IMR-90 (cell line): ENCODE measurements at regions not wholly inside any gene's neighbourhood (a gene's known extent, or its start where the extent isn't known, plus 50 kb on each side); places are given as distances from the start of the nearest gene placed in this dataset.

Experiments
- ATAC-seq: fragments of 200-7000 bp; cut with Tn5 transposase; 2 replicates; pipeline ENCODE4 v1.9.1; 2020; ENCODE audit warnings: low read depth, mild to moderate bottlenecking, moderate library complexity
- BruUV-seq: library from RNA; stranded (reverse); fragments of 400-500 nt; replicated peaks from 2 replicates; lab custom pipeline; 2021; lab: Mats Ljungman, UMichigan
- CTCF ChIA-PET: fragments of 300-600 bp; formaldehyde crosslinking; extraction: SDS; loops from one replicate; lab custom pipeline; 2021; ENCODE audit warnings: antibody characterized with exemption; lab: Yijun Ruan, JAX
- POLR2A ChIA-PET: fragments of 300-600 bp; sonication (Branson Sonifier 250); formaldehyde crosslinking; loops from one replicate; lab custom pipeline; 2022; ENCODE audit warnings: antibody characterized with exemption; ENCODE audit not compliant: unreplicated experiment; lab: Charles Lee
- DNase-seq: peaks from one replicate; pipeline ENCODE4 v3.0.0; 2013
- H2AFZ ChIP-seq: replicated peaks from 2 replicates; pipeline ENCODE3; 2013; ENCODE audit warnings: low read length, mild to moderate bottlenecking; ENCODE audit not compliant: poor library complexity
- H2AK5ac ChIP-seq: 2 replicates; pipeline ENCODE4 v1.6.1; 2013; ENCODE audit warnings: low read depth, low read length, inconsistent platforms
- H2AK9ac ChIP-seq: replicated peaks from 2 replicates; pipeline ENCODE3; 2013; ENCODE audit warnings: mild to moderate bottlenecking, low read depth, low read length, moderate library complexity; ENCODE audit not compliant: poor library complexity
- H2BK120ac ChIP-seq: 2 replicates; pipeline ENCODE4 v1.6.1; 2013; ENCODE audit warnings: low read depth, low read length, inconsistent platforms
- H2BK15ac ChIP-seq: 3 replicates; pipeline ENCODE4 v1.6.1; 2013; ENCODE audit warnings: low read depth, low read length, inconsistent platforms
- H2BK20ac ChIP-seq: 2 replicates; pipeline ENCODE4 v1.6.1; 2013; ENCODE audit warnings: low read depth, mild to moderate bottlenecking, inconsistent platforms, low read length, moderate library complexity
- H2BK5ac ChIP-seq: 2 replicates; pipeline ENCODE4 v1.6.1; 2013; ENCODE audit warnings: mild to moderate bottlenecking, low read depth, low read length, inconsistent platforms; ENCODE audit not compliant: poor library complexity, severe bottlenecking
- H3K14ac ChIP-seq: replicated peaks from 2 replicates; pipeline ENCODE4 v1.6.1; 2013; ENCODE audit warnings: low read depth, low read length, inconsistent platforms
- H3K18ac ChIP-seq: 2 replicates; pipeline ENCODE4 v1.6.1; 2013; ENCODE audit warnings: low read depth, low read length, control low read depth
- H3K23ac ChIP-seq: 2 replicates; pipeline ENCODE4 v1.6.1; 2013; ENCODE audit warnings: low read depth, low read length, inconsistent platforms
- H3K27ac ChIP-seq: 2 replicates; pipeline ENCODE4 v1.5.1; 2013; ENCODE audit warnings: mild to moderate bottlenecking, control low read depth, low read length; ENCODE audit not compliant: insufficient read depth
- H3K27me3 ChIP-seq: 2 replicates; pipeline ENCODE4 v1.6.1; 2013; ENCODE audit warnings: low read length; ENCODE audit not compliant: control insufficient read depth, insufficient read depth
- H3K36me3 ChIP-seq: 2 replicates; pipeline ENCODE4 v1.6.1; 2013; ENCODE audit warnings: low read length, mixed read lengths; ENCODE audit not compliant: control insufficient read depth, insufficient read depth
- H3K4ac ChIP-seq: 2 replicates; pipeline ENCODE4 v1.6.1; 2013; ENCODE audit warnings: low read depth, low read length, inconsistent platforms
- H3K4me1 ChIP-seq: 2 replicates; pipeline ENCODE4 v1.6.1; 2013; ENCODE audit warnings: low read length, mixed read lengths; ENCODE audit not compliant: control insufficient read depth, insufficient read depth
- H3K4me2 ChIP-seq: 2 replicates; pipeline ENCODE4 v1.6.1; 2013; ENCODE audit warnings: low read depth, mild to moderate bottlenecking, control low read depth, low read length, moderate library complexity
- H3K4me3 ChIP-seq: 2 replicates; pipeline ENCODE4 v1.5.1; 2013; ENCODE audit warnings: low read depth, mild to moderate bottlenecking, control low read depth, low read length, moderate library complexity; ENCODE audit not compliant: insufficient read depth
- H3K56ac ChIP-seq: 2 replicates; pipeline ENCODE4 v1.6.1; 2013; ENCODE audit warnings: low read length, inconsistent platforms; ENCODE audit not compliant: insufficient read depth; ENCODE audit errors: extremely low read depth
- H3K79me1 ChIP-seq, 2 experiments: 2 replicates each; pipeline ENCODE4 v1.6.1; 2013; ENCODE audit warnings: low read length in 2 of 2, inconsistent platforms in 1 of 2, low read depth in 1 of 2
- H3K9ac ChIP-seq: 2 replicates; pipeline ENCODE4 v1.6.1; 2013; ENCODE audit warnings: low read depth, low read length, control low read depth
- H3K9me1 ChIP-seq: 2 replicates; pipeline ENCODE4 v1.6.1; 2013; ENCODE audit warnings: low read length, inconsistent platforms; ENCODE audit not compliant: insufficient read depth
- H3K9me3 ChIP-seq: 2 replicates; pipeline ENCODE4 v1.6.1; 2013; ENCODE audit warnings: low read length; ENCODE audit not compliant: control insufficient read depth, insufficient read depth
- H4K20me1 ChIP-seq: 2 replicates; pipeline ENCODE4 v1.6.1; 2013; ENCODE audit warnings: low read length, inconsistent platforms; ENCODE audit not compliant: insufficient read depth
- H4K5ac ChIP-seq: 2 replicates; pipeline ENCODE4 v1.6.1; 2013; ENCODE audit warnings: mild to moderate bottlenecking, low read depth, low read length, control low read depth
- H4K8ac ChIP-seq, 2 experiments: 2 replicates each; pipeline ENCODE4 v1.6.1; 2013; ENCODE audit warnings: low read depth in 2 of 2, low read length in 2 of 2, control low read depth in 1 of 2, inconsistent platforms in 1 of 2
- H4K91ac ChIP-seq: 2 replicates; pipeline ENCODE4 v1.6.1; 2013; ENCODE audit warnings: low read depth, low read length, inconsistent platforms; ENCODE audit not compliant: insufficient read depth
- ELK1 ChIP-seq: fragments of 150-350 bp; IDR thresholded peaks from 2 replicates; pipeline ENCODE4 v1.6.1; 2016; ENCODE audit warnings: low read depth, mild to moderate bottlenecking, low read length, moderate library complexity, borderline replicate concordance
- MAZ ChIP-seq: IDR thresholded peaks from 2 replicates; pipeline ENCODE4 v1.6.1; 2012; ENCODE audit warnings: low read depth, mild to moderate bottlenecking, low read length, improper control_type of control experiment, moderate library complexity, borderline replicate concordance
- MXI1 ChIP-seq: IDR thresholded peaks from 2 replicates; pipeline ENCODE4 v1.6.1; 2012; ENCODE audit warnings: low read depth, mild to moderate bottlenecking, low read length, moderate library complexity, borderline replicate concordance
- RCOR1 ChIP-seq: IDR thresholded peaks from 2 replicates; pipeline ENCODE4 v1.6.1; 2012; ENCODE audit warnings: mild to moderate bottlenecking, low read length, improper control_type of control experiment; ENCODE audit not compliant: insufficient replicate concordance
- USF2 ChIP-seq: fragments of 150-350 bp; IDR thresholded peaks from 2 replicates; pipeline ENCODE4 v1.6.1; 2017; ENCODE audit warnings: mild to moderate bottlenecking, antibody characterized with exemption, low read length, low read depth
- WGBS, 2 experiments: methylation state at CpG; one replicate each; pipeline versions ENCODE4 v1.1.5 to v1.1.7; 2013; ENCODE audit warnings: missing lambda C conversion rate in 2 of 2; ENCODE audit not compliant: insufficient read length in 1 of 2; ENCODE audit errors: extremely low coverage in 2 of 2; 5-methylcytosine and 5-hydroxymethylcytosine counted together
- dilution Hi-C: fragments of 300-500 bp; cut with HindIII; formaldehyde crosslinking; loops from one replicate; pipeline ENCODE4 v1.14.3; 2018; ENCODE audit warnings: low sequenced_read_pairs; ENCODE audit not compliant: unreplicated experiment
- in situ Hi-C: fragments of 300-500 bp; cut with MboI; formaldehyde crosslinking; loops from 3 replicates; pipeline ENCODE4 v1.14.3; 2019; ENCODE audit warnings: low sequenced_read_pairs, inconsistent platforms, mixed read lengths
- intact Hi-C: fragments of 100-400 bp; cut with micrococcal nuclease; formaldehyde crosslinking; loops from 2 replicates; pipeline ENCODE4 v1.10.0; 2022

DNA sequence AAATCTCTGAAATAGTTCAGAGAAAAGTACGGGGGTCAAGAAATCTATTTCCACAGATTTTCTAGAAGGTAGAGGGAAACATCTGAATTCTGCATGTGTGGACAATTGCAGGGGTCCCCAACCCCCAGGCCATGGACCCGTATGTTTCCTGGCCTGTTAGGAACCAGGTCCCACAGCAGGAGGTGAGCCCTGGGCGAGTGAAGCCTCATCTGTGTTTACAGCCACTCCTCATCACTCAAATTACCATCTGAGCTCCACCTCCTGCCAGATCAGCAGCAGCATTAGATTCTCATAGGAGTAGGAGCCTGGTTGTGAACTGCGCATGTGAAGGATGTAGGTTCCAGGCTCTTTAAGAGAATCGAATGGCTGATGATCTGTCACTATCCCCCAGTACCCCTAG lies 200.5 kb upstream of the EDIL3 start:
- Histone ChIP-seq H3K14ac (no peak overlapping the region), H3K9ac (no peak overlapping the region), H3K79me1 (no peaks in the 10 kb centered on the region), H4K8ac (no peak overlapping the region), H2BK15ac (no peak overlapping the region), H2BK5ac (no peak overlapping the region), H3K56ac (no peak overlapping the region), H3K23ac (no peak overlapping the region), H3K9me1 (no peaks in the 10 kb centered on the region), H2AFZ (no peak overlapping the region), H2AK5ac (no peak overlapping the region), H3K27ac (no peak overlapping the region), H3K4me3 (no peak overlapping the region), H4K91ac (no peak overlapping the region), H2AK9ac (no peak overlapping the region), H2BK120ac (no peak overlapping the region), H3K36me3 (no peaks in the 10 kb centered on the region), H4K20me1 (no peaks in the 10 kb centered on the region), H3K9me3 (no peaks in the 10 kb centered on the region), H3K4me2 (no peak overlapping the region), H4K5ac (no peak overlapping the region), H3K4ac (no peak overlapping the region), H3K18ac (no peak overlapping the region), H3K4me1 (no peaks in the 10 kb centered on the region), H3K27me3 (no peaks in the 10 kb centered on the region), H2BK20ac (no peak overlapping the region)
- dilution Hi-C loops (no loop called here), in situ Hi-C loops (no loop called here), intact Hi-C loops (no loop called here)
- POLR2A ChIA-PET, result no interaction called here
- no peak for DNase-seq
- no peak for TF ChIP-seq MAZ
- TF ChIP-seq USF2, result no peak
- TF ChIP-seq MXI1, result no peak
- no peak for TF ChIP-seq ELK1
- TF ChIP-seq RCOR1, result no peak
- CTCF ChIA-PET, result interaction anchor here (0.7 to 1.0 kb wide), 2 partner anchors 15 to 219 kb away, joined by 3 read pairs; no protein-coding TSS in a partner anchor
- no TSS peak for BruUV-seq
- no CpG with 5 or more reads among the region's 5 CpGs for WGBS, 2 experiments
- ATAC-seq, result no peak
